GM12892 (cell line): ENCODE measurements at regions not wholly inside any gene's neighbourhood (a gene's known extent, or its start where the extent isn't known, plus 50 kb on each side); places are given as distances from the start of the nearest gene placed in this dataset.

Source experiments
- DNase-seq: peaks from one replicate; pipeline ENCODE4 v3.0.0; 2011; ENCODE audit not compliant: insufficient read length
- FAIRE-seq: peaks from 2 replicates; lab custom pipeline; 2011; peaks lifted over from hg19 to GRCh38; lab: Jason Lieb, UNC
- POLR2A ChIP-seq: IDR thresholded peaks from 2 replicates; pipeline ENCODE4 v1.6.1; 2011; ENCODE audit warnings: low read depth, low read length, control low read depth
- POLR2AphosphoS5 ChIP-seq: IDR thresholded peaks from 2 replicates; pipeline ENCODE4 v1.6.1; 2011; ENCODE audit warnings: low read depth, low read length, control low read depth
- TAF1 ChIP-seq: IDR thresholded peaks from 2 replicates; pipeline ENCODE4 v1.6.1; 2011; ENCODE audit warnings: low read depth, mild to moderate bottlenecking, control low read depth, low read length, borderline replicate concordance

DNA sequence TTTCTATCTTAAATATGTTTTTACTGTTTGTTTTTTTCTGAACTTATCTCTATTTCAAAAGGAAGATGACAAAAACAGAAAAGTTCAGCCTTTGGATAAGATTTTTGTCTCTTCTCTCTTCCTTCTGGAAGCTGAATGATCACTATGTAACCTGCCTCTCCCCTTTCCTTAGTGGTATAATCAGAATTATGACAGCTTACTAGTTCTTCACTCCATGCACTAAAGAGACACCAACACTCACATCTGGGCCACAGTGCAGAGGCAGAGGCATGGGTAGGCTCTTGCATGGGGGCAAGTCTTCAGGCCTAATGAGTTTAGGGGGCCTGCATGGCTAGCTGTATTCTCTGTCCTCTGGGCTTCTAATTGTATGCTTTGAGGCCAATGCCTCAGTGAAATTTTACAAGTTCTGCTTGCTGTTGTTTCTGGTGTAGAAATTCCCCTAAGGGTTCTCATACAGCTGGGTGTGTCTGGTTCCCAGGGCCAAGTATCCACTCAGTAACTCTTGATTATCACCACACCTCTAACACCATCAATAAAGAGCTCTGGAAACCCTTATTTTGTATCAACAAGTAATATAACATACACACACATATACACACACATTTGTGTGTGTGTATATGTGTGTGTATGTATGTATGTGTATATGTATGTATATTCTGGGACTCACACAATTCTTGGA is 96.8 kb upstream of the POM121L12 start:
- DNase-seq: no peak
- no peak for FAIRE-seq
- no peak for TF ChIP-seq POLR2A
- no peak for TF ChIP-seq TAF1
- no peak for TF ChIP-seq POLR2AphosphoS5

GRCh38 chr7:52936750-52937149 is 98.7 kb upstream of the POM121L12 start:
- FAIRE-seq: no peak
- TF ChIP-seq POLR2AphosphoS5 (no peak), TAF1 (no peak)
- DNase-seq: no peak

DNA sequence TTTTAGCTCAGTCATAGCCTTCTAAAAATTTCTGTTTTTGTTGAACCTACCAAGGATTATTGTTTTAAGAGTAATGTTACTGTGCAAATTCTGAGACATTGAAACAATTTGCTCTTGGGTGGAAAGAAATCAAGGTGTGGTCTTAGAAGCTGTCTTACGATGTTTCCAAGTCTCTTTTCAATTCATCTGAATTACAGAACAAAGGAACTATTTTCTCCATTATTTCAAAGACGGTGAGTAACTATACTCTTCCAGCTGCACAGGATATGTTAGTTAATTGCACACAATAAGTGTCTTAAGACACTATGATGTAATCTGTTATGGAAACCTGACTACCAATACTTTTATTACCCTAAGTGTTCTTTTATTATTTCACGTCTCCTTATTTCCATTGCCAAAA is 106.8 kb upstream of the POM121L12 start:
- DNase-seq (no peak), FAIRE-seq (no peak)
- TF ChIP-seq POLR2A (no peak), TAF1 (no peak), POLR2AphosphoS5 (no peak)

DNA sequence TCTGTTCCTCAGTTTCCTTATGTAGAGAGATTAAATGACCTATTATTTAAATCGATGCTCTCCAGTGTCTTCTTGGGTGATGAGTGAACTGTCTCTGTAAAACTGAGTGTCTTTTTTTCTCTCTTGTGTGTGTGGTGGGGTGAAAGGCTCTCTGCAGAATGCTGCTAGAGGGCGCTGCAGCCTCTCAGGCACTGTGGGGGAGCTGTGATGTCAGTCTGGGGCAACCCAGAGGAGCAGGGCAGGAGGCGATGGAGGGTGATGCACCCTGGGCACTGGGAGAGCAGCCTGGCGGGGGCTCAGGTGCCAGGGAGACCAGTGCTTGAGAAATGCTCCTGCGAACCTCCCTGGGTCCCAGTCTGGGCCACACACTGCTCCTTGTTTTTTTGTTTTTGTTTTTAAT is 110.1 kb upstream of the POM121L12 start:
- TF ChIP-seq POLR2AphosphoS5 (no peak), TAF1 (no peak), POLR2A (no peak)
- DNase-seq (no peak), FAIRE-seq (no peak)

- DNase-seq (no peak), FAIRE-seq (no peak)
These were observed 114.5 kb upstream of the POM121L12 start for GRCh38 chr7:52920977-52921376.

GRCh38 chr7:52917982-52918578 is 117.4 kb upstream of the POM121L12 start:
- DNase-seq (no peak), FAIRE-seq (no peak)
- TF ChIP-seq POLR2A (no peak), POLR2AphosphoS5 (no peak), TAF1 (no peak)

More at GRCh38 chr7:52920977-52921376, 114.5 kb upstream of the POM121L12 start:
- TF ChIP-seq TAF1: no peak
- TF ChIP-seq POLR2A: no peak
- TF ChIP-seq POLR2AphosphoS5: no peak

DNA sequence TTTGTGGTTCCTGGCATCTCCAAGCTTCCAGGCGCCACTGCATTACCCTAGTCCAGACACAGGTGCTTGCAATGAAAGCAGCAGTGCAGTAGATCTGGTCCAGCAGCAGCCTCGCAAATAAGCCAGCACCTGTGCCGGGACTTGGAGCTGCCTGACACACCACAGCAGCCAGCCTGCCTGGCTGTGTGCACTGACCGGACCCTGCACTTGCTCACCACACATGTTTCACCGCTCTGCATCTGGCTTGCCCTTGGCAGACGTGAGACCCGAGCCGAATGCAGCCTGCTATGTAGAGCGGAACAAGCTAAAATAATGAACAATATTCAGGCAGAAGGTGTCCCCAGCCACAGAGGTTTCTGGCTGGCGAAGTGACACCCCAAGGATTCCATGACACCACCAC is 123.6 kb upstream of the POM121L12 start:
- FAIRE-seq: no peak
- DNase-seq: no peak
- TF ChIP-seq POLR2AphosphoS5 (no peak), TAF1 (no peak), POLR2A (no peak)

GRCh38 chr7:52911326-52911725 is 124.1 kb upstream of the POM121L12 start:
- TF ChIP-seq TAF1 (no peak), POLR2A (no peak), POLR2AphosphoS5 (no peak)
- no peak for FAIRE-seq
- DNase-seq: no peak

DNA sequence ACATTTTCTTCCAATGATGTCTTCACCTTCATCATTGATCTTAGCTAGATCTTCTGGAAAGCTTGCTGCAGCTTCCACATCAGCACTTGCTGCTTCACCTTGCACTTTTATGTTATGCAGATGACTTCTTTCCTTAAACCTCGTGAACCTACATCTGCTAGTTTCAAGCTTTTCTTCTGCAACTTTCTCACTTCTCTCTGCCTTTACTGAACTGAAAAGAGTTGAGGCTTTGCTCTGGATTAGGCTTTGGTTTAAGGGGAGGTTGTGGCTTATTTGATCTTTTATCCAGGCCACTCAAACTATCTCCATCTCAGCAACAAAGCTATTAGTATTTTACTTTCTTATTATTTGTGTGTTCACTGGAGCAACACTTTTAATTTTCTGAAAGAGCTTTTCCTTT is 125.5 kb upstream of the POM121L12 start:
- no peak for TF ChIP-seq POLR2AphosphoS5
- no peak for TF ChIP-seq POLR2A
- no peak for TF ChIP-seq TAF1
- FAIRE-seq (no peak), DNase-seq (no peak)

DNA sequence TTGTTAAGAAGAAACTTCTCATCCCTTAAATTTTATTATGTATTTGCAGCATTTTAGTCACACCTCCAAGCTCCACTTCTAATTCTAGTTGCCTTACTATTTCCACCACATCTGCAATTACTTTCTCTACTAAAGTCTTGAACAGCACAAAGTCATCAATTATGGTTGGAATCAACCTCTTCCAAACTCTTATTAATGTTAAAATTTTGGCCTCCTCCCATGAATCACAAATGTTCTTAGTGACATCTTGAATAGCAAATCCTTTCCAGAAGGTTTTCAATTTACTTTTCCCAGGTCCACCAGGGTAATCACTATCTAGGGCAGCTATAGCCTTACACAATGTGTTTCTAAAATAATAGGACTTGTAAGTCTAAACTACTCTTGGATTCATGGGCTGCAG is 126.3 kb upstream of the POM121L12 start:
- TF ChIP-seq POLR2AphosphoS5: no peak
- no peak for TF ChIP-seq POLR2A
- no peak for TF ChIP-seq TAF1
- DNase-seq (no peak), FAIRE-seq (no peak)

DNA sequence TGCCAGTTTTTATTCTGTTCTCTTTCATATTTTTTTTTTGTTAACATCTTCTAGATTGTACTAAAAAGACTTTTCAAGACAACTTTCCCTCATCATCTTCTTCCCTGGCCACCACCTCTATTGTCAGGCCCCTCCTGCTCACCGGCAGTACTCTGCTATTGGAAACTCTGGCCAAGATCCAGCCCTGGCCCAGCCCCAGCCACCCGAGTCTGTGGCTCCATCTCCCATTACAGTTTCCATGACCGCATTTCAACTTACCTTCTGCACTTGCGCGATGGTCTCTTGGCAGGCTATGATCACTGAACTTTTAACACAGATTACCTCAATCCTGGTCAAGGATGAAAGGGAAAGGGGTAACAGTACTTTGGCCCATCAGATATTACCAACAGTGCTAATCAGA is 137.7 kb upstream of the POM121L12 start:
- FAIRE-seq (no peak), DNase-seq (no peak)
- no peak for TF ChIP-seq POLR2A

GRCh38 chr7:52897288-52897687 is 138.1 kb upstream of the POM121L12 start:
- no peak for FAIRE-seq
- DNase-seq: no peak

GRCh38 chr7:52877240-52877639 is 158.2 kb upstream of the POM121L12 start:
- TF ChIP-seq POLR2AphosphoS5 (no peak), POLR2A (no peak), TAF1 (no peak)
- no peak for FAIRE-seq
- DNase-seq: no peak

More at GRCh38 chr7:52897288-52897687, 138.1 kb upstream of the POM121L12 start:
- no peak for TF ChIP-seq TAF1
